Stimulated activated CD4-positive, alpha-beta T cell treated with anti-CD3 and anti-CD28 coated beads, Interleukin-1b, Interleukin-23, amount 100 ng/mL, for 4 hours (primary cell): ENCODE measurements at regions not wholly inside any gene's neighbourhood (a gene's known extent, or its start where the extent isn't known, plus 50 kb on each side); places are given as distances from the start of the nearest gene placed in this dataset.

Experiments used
- DNase-seq, 2 donors: peaks; one replicate each; pipeline ENCODE4 v3.0.0-alpha.2; 2020; ENCODE audit warnings: low read depth in 2 of 2

DNA sequence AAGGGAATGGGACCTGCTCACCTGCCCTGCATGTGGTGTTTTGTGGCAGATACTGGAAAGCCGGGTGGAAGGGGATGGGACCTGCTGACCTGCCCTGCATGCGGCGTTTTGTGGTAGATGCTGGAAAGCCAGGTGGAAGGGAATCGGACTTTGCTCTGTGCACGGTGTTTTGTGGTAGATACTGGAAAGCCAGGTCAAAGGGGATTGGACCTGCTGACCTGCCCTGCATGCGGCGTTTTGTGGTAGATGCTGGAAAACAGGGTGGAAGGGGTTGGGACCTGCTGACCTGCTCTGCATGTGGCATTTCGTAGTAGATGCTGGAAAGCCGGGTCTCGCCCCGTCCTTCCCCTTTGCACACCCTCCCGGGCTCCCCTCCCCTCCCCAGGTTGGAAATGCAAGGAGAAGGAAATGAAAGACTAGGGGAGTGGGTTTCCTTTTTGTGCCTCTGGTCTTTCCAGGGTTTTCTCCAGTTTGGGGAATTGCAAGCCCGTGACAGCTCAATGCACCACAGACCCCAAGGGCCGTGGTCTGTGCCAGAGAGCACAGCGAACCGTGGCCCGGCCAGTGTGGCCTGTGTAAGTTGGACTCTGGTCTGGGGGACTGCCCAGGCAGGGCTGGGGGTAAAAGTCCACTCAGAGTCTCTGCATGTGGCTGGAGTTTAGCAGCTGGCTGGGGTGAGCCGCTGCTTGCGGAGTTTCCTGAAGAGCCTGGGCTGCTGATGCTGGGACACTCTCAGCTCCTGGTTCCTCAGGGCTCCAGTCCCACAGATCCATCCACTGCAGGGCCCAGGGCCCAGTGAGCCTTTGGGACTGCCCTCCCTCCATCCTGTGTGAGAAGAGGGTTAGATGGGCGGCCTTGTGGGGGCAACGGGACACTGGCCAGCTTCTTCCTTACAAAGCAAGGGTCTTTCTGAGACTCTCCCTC, 105.5 kb downstream of the CRYAA start:
- DNase-seq, result no peak

DNA sequence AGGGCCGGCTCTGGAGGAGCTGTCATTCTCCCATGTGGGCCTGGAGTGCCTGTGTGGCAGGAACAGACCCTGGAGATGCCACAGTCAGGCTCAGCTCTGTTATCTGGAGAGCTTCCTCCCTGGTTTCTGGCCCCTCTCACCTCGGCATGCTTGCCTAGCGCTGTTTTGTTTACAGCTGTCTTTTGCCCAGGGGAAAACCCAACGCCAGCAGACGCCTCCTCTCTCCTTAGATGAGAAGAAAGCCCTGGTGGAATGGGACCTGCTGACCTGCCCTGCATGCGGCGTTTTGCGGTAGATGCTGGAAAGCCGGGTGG, 104.9 kb downstream of the CRYAA start:
- DNase-seq, result no peak

DNA sequence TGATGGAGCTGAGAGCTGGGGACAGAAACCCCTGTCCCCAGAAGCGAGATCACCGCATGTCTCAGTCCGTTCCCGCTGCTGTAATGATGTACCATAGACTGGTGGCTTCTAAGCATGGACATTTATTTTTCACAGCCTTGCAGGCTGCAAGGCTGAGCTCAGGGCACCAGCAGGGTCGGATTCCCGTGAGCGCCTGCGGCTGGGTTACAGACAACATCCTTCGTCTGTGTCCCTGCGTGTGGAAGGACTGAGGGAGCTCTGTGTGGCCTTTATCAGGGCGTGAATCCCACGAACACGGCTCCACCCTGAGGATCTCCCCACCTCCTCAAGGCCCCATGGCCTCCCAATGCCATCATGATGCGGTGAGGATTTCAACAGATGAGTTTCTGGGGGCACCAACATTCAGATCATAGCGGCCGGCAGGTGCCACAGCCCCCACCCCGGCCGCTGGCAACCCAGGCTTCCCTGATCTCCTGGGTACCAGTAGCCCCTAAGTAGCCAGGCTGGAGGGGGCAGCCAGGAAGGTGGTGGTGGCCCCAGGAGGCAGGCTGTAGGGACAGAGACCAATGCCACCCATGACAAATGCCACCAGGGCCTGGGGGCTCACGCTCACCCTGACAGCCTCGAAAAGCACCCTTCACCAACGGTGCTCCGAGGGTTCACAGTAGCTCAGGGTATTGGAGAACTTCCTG, 104.4 kb downstream of the CRYAA start:
- DNase-seq, result no peak

DNA sequence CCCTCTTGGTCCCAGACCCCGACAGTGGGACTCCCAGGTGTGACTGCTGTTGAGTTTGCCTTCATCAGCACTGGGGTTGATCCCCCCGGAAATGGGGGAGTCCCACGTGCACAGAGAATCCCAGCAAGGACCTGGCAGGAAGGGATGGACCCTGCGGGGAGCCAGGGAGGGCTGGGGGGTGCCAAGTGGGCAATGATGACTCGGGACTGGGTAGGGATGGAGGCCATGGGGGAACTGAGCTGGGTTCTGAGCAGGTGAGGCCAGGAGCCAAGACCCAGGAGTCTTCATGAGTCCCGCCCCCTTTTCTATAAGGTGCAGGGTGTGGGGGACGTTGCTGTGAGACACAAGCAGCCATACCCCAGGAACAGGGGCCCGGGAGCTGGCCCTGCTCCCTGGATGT, 103.8 kb downstream of the CRYAA start:
- DNase-seq, result no peak

DNA sequence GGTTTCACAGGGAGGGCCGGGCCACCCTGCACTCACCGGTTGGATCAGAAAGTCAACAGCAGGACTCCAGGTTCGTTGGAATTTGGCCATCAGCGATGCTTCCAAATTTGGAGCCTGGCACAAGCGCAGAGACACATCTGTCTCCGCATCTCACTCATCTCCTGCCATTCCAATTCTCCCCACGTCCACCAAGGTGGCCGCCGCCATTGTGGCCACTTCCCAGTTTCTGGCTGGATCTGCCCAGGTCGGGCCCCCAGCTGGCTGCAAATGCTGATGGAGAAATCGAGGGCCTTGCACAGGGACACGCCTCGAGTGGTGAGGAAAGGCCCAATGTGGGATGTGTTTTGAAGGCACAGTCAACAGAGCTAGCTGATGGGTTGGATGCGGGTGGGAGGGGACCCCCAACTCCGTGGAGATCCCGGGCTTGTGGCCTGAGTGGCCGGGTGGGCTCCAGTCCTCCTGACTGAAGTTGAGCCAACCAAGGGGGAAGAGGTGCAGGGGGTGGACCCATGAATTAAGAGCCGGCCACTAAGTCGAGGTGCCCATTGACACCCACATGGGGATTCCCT, 102.7 kb downstream of the CRYAA start:
- DNase-seq, result no peak

DNA sequence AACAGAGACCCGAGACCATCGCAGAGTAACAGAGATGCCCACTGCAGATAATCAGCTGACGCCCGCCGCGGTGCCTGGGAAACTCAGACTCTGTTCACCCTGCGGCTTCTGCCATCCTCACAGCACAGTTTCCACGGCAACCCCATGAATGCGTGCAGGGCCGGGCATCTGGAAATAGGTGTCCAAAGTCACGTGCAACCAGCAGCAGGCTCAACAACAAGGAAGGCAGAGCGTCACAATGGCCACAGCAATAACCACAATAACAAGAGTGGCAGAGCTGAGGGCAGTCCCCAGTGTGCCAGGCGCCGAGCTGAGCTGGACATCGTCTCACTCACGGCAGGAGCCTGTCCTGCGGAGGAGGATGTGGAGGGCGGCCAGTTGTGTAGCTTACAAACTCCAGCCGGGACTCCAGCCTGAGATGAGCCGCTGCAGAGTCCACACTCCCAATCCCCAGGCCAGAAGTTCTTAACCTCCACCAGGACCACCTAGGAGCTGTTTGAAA, 102.0 kb downstream of the CRYAA start:
- no peak for DNase-seq

DNA sequence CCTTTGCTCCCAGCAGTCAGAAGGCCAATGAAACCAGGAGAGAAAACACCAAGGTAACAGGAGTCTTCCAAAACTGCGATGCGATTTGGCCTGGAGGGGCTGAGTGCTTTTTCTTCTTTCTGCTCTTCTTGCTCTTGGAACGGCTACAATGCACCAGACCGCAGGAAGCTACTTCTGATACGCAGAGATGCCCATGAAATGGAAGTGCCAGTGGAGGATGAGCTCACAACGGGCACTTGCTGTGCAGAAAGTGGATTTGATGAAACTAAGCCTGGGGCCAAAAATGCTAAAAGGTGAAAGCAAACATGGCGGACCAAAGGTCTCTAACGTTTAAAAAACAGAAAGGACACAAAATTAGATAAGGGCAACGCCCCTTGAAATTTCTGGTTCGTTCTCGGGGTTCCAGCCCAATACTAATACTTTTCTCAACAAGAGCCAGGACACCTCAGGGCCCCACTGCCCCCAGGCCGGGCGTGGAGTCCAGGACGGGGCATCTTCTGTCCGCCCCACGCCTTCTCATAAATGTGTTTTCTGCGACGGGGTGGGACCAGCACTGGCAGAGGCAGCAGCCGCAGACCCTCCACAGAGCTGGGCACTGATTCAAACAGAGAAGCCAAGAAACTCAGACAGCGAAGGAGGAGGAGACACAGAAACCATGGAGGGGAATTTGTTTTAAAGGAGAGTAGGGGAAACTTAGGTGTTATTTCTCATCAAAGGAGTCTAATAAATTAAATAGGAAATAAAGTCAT, 101.3 kb downstream of the CRYAA start:
- DNase-seq, result no peak

DNA sequence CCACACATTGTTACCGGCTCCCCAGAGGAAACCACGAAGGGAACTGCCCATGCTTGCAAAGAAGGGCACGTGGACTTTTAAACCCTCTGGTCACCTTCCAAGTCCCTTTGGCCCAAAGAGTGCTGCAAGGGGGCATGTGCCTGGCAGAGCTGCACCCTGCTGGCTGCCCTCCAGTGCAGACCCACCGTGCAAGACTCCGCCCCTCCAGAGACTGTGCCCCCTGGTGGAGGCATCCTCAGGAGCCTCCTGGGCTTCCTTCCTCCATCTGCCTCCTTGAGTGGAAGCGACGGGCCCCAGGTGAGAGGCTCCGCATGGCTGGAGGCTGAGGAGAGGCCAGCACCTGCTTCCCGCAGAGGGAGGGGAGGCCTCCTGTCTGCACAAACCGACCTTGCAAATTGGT, 100.6 kb downstream of the CRYAA start:
- peak; percentile 20 to 25 for DNase-seq

DNA sequence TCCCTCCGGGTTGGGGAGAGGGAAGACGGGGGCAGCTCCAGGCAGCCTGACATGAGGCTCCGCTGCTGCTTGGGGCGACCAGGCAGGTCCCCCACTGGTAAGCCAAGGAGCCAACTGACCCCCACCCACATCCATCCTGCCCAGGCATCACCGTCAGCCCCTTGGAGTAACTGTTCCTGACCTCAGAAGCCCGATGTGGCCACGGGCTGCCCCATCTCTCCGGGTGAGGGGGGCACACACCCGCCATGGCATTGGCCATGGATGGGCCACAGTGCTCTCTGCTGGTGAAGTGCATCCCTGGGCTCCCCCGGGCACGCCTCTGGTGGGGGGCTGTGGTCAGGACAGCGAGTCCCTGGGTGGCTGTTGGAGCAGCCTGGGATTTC, 100.0 kb downstream of the CRYAA start:
- no peak for DNase-seq

DNA sequence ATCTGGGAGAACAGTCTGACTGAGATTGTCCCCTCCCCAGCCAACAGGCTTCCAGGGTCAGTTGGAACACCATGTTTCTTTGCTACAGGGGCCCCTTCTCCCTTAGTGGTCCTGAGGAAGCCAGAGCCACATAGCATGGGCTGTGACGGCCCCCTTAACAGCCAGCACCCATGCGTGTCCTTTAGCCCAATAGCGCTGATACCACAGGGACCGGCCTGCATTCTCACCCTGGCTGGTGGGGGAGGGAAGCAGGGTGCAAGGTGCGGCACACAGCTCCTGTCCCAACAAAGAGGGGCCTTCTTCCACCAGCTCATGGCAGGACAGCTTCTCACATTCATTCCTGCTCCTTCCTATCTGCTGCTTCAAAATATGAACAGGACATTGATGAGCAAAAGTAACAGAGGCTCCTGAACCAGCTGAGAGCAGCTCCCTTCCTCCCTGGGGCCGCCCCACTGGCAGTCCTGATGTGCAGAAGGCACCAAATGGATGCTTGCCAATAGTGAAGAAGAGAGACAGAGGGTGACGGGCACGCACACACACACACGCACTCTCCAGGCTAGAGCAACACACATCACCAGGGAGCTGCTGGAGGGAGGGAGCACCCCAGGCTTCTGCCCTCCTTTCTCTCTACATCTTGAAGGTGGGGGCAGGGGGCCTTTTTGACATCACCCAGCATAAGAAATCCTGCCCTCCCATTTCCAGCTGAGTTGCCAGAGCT, 99.4 kb downstream of the CRYAA start:
- DNase-seq, result no peak

DNA sequence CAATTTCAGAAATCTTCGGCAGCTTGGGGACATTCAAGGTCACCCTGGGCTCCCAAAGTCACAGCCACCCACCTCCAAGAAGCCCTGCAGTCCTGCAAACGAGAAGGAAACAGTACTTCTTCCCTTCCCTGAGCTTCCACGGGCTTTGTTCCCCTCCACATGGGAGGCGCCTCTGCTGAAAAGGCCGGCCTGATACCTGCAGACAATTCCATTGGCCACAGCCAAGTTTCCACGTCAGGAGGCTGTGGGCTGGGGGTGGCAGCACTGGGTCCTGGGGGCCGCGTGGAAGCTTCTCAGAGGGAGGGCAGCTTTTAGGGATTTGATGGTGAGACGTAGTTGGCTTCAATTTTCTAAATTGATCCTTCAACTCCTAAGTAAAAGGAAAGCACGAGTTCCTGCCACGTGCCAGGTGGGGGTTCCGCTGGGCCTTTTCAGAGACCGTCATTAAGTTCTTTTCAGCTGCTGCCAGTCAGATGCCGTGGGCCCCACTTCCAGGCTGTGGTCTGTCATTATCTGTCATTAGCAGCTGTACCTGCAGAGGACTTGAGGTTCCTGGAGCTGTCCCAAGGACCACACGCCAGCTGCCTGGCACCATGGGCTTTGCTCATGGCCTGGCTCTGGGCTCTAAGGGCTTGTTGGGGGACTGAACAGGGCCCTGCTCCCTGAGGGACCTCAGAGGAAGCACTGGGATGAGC, 98.7 kb downstream of the CRYAA start:
- DNase-seq, result no peak

DNA sequence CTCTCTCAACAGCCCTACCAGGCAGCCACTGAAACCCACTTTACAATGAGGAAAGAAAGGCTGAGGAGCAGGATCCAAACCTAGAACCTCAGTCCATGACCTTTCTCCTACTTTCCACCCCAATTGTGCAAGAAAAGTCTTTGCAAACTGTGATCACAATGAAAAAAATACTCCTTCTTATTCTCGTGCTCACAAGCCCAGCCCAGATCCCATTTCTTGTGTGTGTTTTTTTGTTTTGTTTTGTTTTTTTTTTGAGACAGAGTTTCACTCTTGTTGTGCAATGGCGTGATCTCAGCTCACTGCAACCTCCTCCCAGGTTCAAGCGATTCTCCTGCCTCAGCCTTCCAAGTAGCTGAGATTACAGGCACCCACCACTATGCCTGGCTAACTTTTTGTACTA, 97.7 kb downstream of the CRYAA start:
- DNase-seq, result no peak

DNA sequence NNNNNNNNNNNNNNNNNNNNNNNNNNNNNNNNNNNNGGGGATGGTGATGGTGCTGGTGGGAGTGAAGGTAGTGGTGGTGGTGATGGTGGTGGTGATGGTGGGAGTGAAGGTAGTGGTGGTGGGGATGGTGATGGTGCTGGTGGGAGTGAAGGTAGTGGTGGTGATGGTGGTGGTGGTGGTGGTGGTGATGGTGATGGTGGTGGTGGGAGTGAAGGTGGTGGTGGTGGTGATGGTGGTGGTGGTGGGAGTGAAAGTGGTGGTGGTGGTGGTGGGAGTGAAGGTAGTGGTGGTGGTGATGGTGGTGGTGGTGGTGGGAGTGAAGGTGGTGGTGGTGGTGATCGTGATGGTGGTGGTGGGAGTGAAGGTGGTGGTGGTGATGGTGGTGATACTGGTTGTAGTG, 93.6 kb downstream of the CRYAA start:
- DNase-seq, result no peak
